ENCODE measurements at regions not wholly inside any gene's neighbourhood (a gene's known extent, or its start where the extent isn't known, plus 50 kb on each side); places are given as distances from the start of the nearest gene placed in this dataset.

- H3K27me3 ChIP-seq (replicated peaks; ENCODE audit: insufficient read depth): peaks cover 41% of the 10 kb centered on the region
- H3K9me3 ChIP-seq: no peaks in the 10 kb centered on the region
- no peak for DNase-seq (ENCODE audit: low spot score)
- 56% methylated on average over 15 of the region's 15 CpGs for WGBS
- no peak for TF ChIP-seq POLR2AphosphoS5 (IDR thresholded peaks at IDR 0.05)
- no peak for TF ChIP-seq CTCF (IDR thresholded peaks at IDR 0.05)
- no peak for TF ChIP-seq POLR2A (IDR thresholded peaks at IDR 0.05)
- intact Hi-C loops (cut with DNase I): no loop called here
- no peak overlapping the region for H3K4me3 ChIP-seq
- no peaks in the 10 kb centered on the region for H3K36me3 ChIP-seq
- no peaks in the 10 kb centered on the region for H3K4me1 ChIP-seq (replicated peaks)
- no peak overlapping the region for H3K27ac ChIP-seq
These were observed 72.1 kb downstream of the INSIG1 start for GRCh38 chr7:155369766-155370165.

GRCh38 chr7:155371331-155371883 is 73.7 kb downstream of the INSIG1 start:
- H3K27me3 ChIP-seq (replicated peaks; ENCODE audit: insufficient read depth): peaks cover 49% of the 10 kb centered on the region
- no peak for TF ChIP-seq CTCF (IDR thresholded peaks at IDR 0.05)
- no peak for TF ChIP-seq POLR2A (IDR thresholded peaks at IDR 0.05)
- no peak for TF ChIP-seq POLR2AphosphoS5 (IDR thresholded peaks at IDR 0.05)
- H3K4me1 ChIP-seq (replicated peaks): no peaks in the 10 kb centered on the region
- H3K4me3 ChIP-seq: no peak overlapping the region
- intact Hi-C loops (cut with DNase I): no loop called here
- DNase-seq (ENCODE audit: low spot score): no peak
- no peaks in the 10 kb centered on the region for H3K9me3 ChIP-seq
- H3K36me3 ChIP-seq: no peaks in the 10 kb centered on the region
- WGBS: 16% methylated on average over 21 of the region's 21 CpGs
- H3K27ac ChIP-seq: no peak overlapping the region

- no peaks in the 10 kb centered on the region for H3K36me3 ChIP-seq
- H3K9me3 ChIP-seq: no peaks in the 10 kb centered on the region
- 3% methylated on average over 61 of the region's 82 CpGs for WGBS
- TF ChIP-seq POLR2AphosphoS5 (IDR thresholded peaks at IDR 0.05): no peak
- peak in 1 of 4 experiments; percentile 29 for TF ChIP-seq CTCF (IDR thresholded peaks at IDR 0.05)
- TF ChIP-seq POLR2A (IDR thresholded peaks at IDR 0.05): no peak
- peaks cover 54% of the 10 kb centered on the region for H3K27me3 ChIP-seq (replicated peaks; ENCODE audit: insufficient read depth)
- intact Hi-C loops (cut with DNase I): no loop called here
- H3K27ac ChIP-seq: no peak overlapping the region
- H3K4me1 ChIP-seq (replicated peaks): no peaks in the 10 kb centered on the region
- DNase-seq (ENCODE audit: low spot score): no peak
- H3K4me3 ChIP-seq: no peak overlapping the region
These were observed 74.5 kb downstream of the INSIG1 start for GRCh38 chr7:155371884-155372781.

- TF ChIP-seq POLR2AphosphoS5 (IDR thresholded peaks at IDR 0.05) (no peak), POLR2A (IDR thresholded peaks at IDR 0.05) (no peak), CTCF (IDR thresholded peaks at IDR 0.05) (no peak)
- Histone ChIP-seq H3K4me1 (replicated peaks) (no peaks in the 10 kb centered on the region), H3K36me3 (no peaks in the 10 kb centered on the region), H3K9me3 (no peaks in the 10 kb centered on the region), H3K27ac (no peak overlapping the region), H3K27me3 (replicated peaks; ENCODE audit: insufficient read depth) (peaks cover 57% of the 10 kb centered on the region), H3K4me3 (no peak overlapping the region)
- DNase-seq (ENCODE audit: low spot score): no peak
- intact Hi-C loops (cut with DNase I): no loop called here
- 6% methylated on average over 28 of the region's 28 CpGs for WGBS
These were observed 75.2 kb downstream of the INSIG1 start for GRCh38 chr7:155372782-155373358.

All from prostate gland (tissue), 2 donors.